CD4-positive, CD25-positive, alpha-beta regulatory T cell (primary cell): ENCODE measurements at regions not wholly inside any gene's neighbourhood (a gene's known extent, or its start where the extent isn't known, plus 50 kb on each side); places are given as distances from the start of the nearest gene placed in this dataset.

Experiments used
- ATAC-seq, 2 donors: fragments of 150-1000 bp; cut with Tn5 transposase; one replicate each; pipeline ENCODE4 v1.10.0; 2021; ENCODE audit warnings: low read depth in 2 of 2, moderate number of reproducible peaks in 2 of 2, moderate library complexity in 1 of 2
- DNase-seq, 3 donors: peaks; one replicate each; pipeline versions ENCODE4 v3.0.0 to v3.0.0-alpha.2; 2012 to 2022; ENCODE audit warnings: mixed read lengths in 1 of 3
- H3K27ac ChIP-seq: one replicate; pipeline ENCODE4 v1.7.0; 2013; ENCODE audit warnings: mild to moderate bottlenecking, low read length; ENCODE audit not compliant: insufficient read depth, poor library complexity, severe bottlenecking
- H3K27me3 ChIP-seq: one replicate; pipeline ENCODE4 v1.7.0; 2013; ENCODE audit warnings: low read length; ENCODE audit not compliant: control insufficient read depth, insufficient read depth
- H3K36me3 ChIP-seq: one replicate; pipeline ENCODE4 v1.7.0; 2013; ENCODE audit warnings: mild to moderate bottlenecking, low read length, moderate library complexity; ENCODE audit not compliant: control insufficient read depth, insufficient read depth
- H3K4me1 ChIP-seq: 2 replicates; pipeline ENCODE4 v1.7.0; 2013; ENCODE audit warnings: mild to moderate bottlenecking, low read length; ENCODE audit not compliant: insufficient read depth, control insufficient read depth, poor library complexity, severe bottlenecking
- H3K4me3 ChIP-seq: one replicate; pipeline ENCODE4 v1.7.0; 2013; ENCODE audit warnings: low read depth, mild to moderate bottlenecking, low read length, moderate library complexity
- H3K9me3 ChIP-seq, 2 experiments: 1 replicate in 1 of 2; 2 replicates in 1 of 2; pipeline ENCODE4 v1.7.0; 2013; ENCODE audit warnings: low read length in 2 of 2, mild to moderate bottlenecking in 1 of 2, moderate library complexity in 1 of 2; ENCODE audit not compliant: control insufficient read depth in 2 of 2
- H3K27ac Mint-ChIP-seq, 3 donors: one replicate each; pipeline ENCODE4 v1.8.0; 2020 to 2022; ENCODE audit warnings: mild to moderate bottlenecking in 3 of 3, mixed read lengths in 3 of 3, moderate library complexity in 2 of 3
- H3K27me3 Mint-ChIP-seq: one replicate; pipeline ENCODE4 v1.8.0; 2022; ENCODE audit warnings: mild to moderate bottlenecking, mixed read lengths
- H3K36me3 Mint-ChIP-seq: one replicate; pipeline ENCODE4 v1.8.0; 2020; ENCODE audit warnings: mixed read lengths
- H3K4me1 Mint-ChIP-seq, 4 donors: one replicate each; pipeline ENCODE4 v1.8.0; 2020 to 2022; ENCODE audit warnings: mixed read lengths in 4 of 4, mild to moderate bottlenecking in 1 of 4
- H3K4me3 Mint-ChIP-seq, 4 donors: one replicate each; pipeline ENCODE4 v1.8.0; 2020 to 2022; ENCODE audit warnings: mild to moderate bottlenecking in 4 of 4, mixed read lengths in 4 of 4, moderate library complexity in 3 of 4
- H3K9me3 Mint-ChIP-seq, 7 donors: one replicate each; pipeline ENCODE4 v1.8.0; 2020 to 2022; ENCODE audit warnings: mixed read lengths in 7 of 7, mild to moderate bottlenecking in 3 of 7, moderate library complexity in 2 of 7

DNA sequence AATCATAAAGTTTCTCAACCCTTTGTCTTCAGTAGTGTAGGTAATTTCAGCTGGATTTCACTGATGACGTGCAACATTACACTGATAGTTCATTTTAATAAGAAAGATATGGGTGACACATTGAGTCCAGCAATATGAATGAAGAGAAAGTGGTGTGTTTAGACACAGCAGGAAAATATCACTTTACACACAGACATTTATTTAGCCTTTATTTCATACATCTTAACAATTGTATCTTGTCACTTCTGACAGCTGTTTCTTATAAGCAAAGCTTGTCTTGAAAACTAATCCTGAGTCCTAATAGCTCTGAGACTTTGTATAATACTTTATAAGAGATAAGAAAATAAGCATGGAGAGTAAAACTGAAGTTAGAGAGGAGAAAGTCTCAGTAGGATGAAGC lies 720.5 kb upstream of the NUDT12 start:
- Mint-ChIP-seq H3K9me3 (peaks cover 0 to 27% (median 6%) of the 10 kb centered on the region in 7 donors), H3K27me3 (no peaks in the 10 kb centered on the region), H3K4me1 (no peaks in the 10 kb centered on the region), H3K4me3 (no peak overlapping the region), H3K36me3 (no peaks in the 10 kb centered on the region), H3K27ac (no peak overlapping the region)
- H3K27ac ChIP-seq, result no peak overlapping the region
- H3K27me3 ChIP-seq, result no peaks in the 10 kb centered on the region
- ATAC-seq (no peak), DNase-seq (no peak)
- H3K4me1 ChIP-seq, result no peaks in the 10 kb centered on the region
- no peaks in the 10 kb centered on the region for H3K36me3 ChIP-seq
- H3K4me3 ChIP-seq, result no peak overlapping the region
- peaks cover 0 to 6% of the 10 kb centered on the region in 2 experiments for H3K9me3 ChIP-seq

DNA sequence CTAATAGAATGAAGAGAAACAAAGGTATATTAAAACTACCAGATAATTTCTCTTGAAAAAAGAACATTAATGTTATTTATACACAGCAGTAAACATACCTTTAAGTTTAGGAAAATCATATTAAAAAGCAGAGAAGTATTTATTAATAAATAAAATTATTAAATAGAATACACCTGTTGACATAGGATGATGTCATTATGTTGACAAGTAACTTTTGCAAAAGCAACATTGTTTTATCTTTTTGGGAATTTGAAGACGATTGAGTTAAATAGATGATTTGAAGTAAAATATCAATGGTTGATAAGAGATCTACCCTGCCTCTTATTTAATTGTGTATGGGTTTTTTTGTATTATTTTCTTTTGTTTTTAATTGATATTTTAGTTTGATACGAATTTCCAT lies 711.1 kb upstream of the NUDT12 start:
- Histone ChIP-seq H3K9me3 (no peaks in the 10 kb centered on the region), H3K4me3 (no peak overlapping the region), H3K36me3 (no peaks in the 10 kb centered on the region), H3K27ac (no peak overlapping the region), H3K4me1 (no peaks in the 10 kb centered on the region), H3K27me3 (no peaks in the 10 kb centered on the region)
- no peak overlapping the region for H3K4me3 Mint-ChIP-seq
- no peak overlapping the region for H3K27ac Mint-ChIP-seq
- DNase-seq (no peak), ATAC-seq (no peak)
- no peaks in the 10 kb centered on the region for H3K36me3 Mint-ChIP-seq
- H3K27me3 Mint-ChIP-seq, result no peaks in the 10 kb centered on the region
- peaks cover 0 to 9% (median 6%) of the 10 kb centered on the region in 7 donors for H3K9me3 Mint-ChIP-seq
- no peaks in the 10 kb centered on the region for H3K4me1 Mint-ChIP-seq

DNA sequence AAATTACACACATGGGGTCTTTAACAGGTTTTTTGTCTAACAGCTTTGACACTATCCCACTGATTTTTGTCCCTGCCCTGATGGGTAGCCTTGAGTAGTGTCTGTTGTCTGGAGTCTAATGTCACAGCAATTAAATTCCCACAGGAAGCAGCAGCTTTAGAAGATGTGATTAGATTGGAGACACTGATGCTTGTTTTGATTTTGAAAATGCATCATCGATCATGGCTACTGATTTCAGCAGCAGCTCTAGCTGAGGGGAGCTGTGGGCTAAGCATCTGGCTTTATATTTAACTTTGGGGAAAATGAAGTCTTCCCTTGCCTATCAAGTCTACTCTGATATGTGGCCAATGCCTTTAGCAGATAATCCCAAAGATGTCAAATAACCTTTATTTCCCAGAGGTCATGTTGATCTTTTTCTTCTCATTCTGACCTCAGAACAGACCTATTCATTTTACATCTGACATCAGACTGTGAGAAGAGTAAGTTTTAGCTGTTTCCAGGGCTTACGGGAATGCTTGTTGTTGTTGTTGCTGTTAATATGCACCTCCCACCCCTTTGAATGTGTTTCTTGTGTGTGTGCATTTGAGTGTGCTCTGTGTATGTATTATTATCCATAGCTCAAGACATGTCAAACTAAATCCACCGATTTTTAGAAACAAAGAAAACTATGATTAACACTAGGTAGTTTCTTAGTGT lies 704.9 kb upstream of the NUDT12 start:
- Mint-ChIP-seq H3K36me3 (no peaks in the 10 kb centered on the region), H3K4me3 (no peak overlapping the region), H3K4me1 (no peaks in the 10 kb centered on the region), H3K9me3 (peaks cover 4 to 14% (median 6%) of the 10 kb centered on the region in 7 donors), H3K27ac (no peak overlapping the region), H3K27me3 (no peaks in the 10 kb centered on the region)
- Histone ChIP-seq H3K4me3 (no peak overlapping the region), H3K27ac (no peak overlapping the region), H3K4me1 (no peaks in the 10 kb centered on the region), H3K9me3 (no peaks in the 10 kb centered on the region), H3K36me3 (no peaks in the 10 kb centered on the region), H3K27me3 (no peaks in the 10 kb centered on the region)
- ATAC-seq (no peak), DNase-seq (no peak)

DNA sequence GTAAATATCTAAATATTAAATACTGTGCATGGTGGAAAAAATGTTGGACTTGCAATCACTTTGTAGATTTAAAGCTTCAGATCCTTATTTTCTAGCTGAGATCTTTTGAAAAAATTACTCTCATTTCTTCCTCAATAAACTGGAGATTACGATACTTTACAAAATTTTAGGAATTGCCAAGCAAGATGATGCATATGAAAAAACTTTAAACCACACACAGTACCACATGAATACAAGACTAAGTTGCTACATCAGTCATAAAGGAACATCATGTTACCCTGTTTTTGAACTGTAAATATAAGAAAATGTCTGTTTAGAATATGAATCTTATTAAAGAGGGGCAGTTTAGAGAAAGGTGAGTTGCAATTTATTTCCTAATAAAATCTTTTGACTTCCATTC lies 703.6 kb upstream of the NUDT12 start:
- peaks cover 3 to 14% (median 7%) of the 10 kb centered on the region in 7 donors for H3K9me3 Mint-ChIP-seq
- ATAC-seq, result no peak
- no peaks in the 10 kb centered on the region for H3K27me3 Mint-ChIP-seq

DNA sequence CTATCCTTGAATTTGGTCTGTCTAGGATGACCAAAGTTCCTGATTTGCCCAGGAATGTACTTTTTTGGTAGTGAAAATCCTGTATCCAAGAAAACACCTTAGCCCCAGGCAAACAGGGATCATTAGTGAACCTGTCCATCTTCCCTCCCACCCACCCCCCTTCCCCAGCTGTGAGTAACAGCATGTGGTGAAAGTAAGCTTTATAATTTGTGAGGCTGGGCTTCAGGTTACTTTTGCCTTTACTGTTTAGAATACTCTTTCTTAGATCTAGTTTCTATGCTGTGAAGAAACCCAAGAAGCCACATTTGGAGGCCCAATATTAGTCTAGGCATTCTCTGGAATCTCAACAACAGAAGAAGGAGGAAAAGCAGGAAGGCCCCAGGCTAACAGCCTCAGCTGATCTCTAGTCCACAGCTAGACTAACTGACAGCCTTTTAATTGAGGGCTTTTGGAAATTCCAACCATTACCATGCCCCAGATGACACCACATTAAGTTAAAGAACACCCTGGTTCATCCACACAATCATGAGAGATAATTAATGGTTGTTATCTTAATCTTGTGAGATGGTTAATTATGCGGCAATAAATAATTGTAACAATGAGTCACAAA lies 703.0 kb upstream of the NUDT12 start:
- Histone ChIP-seq H3K27me3 (no peaks in the 10 kb centered on the region), H3K27ac (no peak overlapping the region), H3K9me3 (no peaks in the 10 kb centered on the region), H3K4me1 (no peaks in the 10 kb centered on the region), H3K4me3 (no peak overlapping the region), H3K36me3 (no peaks in the 10 kb centered on the region)
- ATAC-seq (no peak), DNase-seq (no peak)
- H3K27me3 Mint-ChIP-seq, result no peaks in the 10 kb centered on the region
- no peaks in the 10 kb centered on the region for H3K36me3 Mint-ChIP-seq
- H3K4me1 Mint-ChIP-seq, result no peaks in the 10 kb centered on the region
- H3K9me3 Mint-ChIP-seq, result peaks cover 1 to 14% (median 7%) of the 10 kb centered on the region in 7 donors
- H3K4me3 Mint-ChIP-seq, result no peak overlapping the region
- H3K27ac Mint-ChIP-seq, result no peak overlapping the region

More for the DNA sequence above, 703.6 kb upstream of the NUDT12 start:
- Mint-ChIP-seq H3K27ac (no peak overlapping the region), H3K4me3 (no peak overlapping the region), H3K4me1 (no peaks in the 10 kb centered on the region), H3K36me3 (no peaks in the 10 kb centered on the region)
- no peak for DNase-seq
- Histone ChIP-seq H3K36me3 (no peaks in the 10 kb centered on the region), H3K4me3 (no peak overlapping the region), H3K27ac (no peak overlapping the region), H3K27me3 (no peaks in the 10 kb centered on the region), H3K9me3 (no peaks in the 10 kb centered on the region), H3K4me1 (no peaks in the 10 kb centered on the region)

DNA sequence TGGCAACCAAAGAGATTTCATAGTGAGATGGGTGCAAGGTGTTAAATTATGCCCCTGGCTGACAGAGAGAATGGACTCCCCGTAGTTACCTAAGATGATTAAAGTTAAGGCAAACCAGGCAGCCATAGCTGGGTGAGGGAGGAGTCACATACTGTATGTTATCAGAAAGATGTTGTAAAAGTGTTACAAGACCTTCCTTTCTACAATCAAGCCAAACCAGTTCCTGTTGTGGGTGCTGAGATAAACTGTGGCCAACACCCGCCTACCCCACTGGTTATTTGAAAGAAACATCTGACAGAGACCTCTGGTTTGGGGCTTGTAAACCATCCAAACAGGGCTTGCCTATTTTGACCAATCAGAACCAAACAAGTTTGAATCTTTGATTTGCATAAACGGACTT lies 684.7 kb upstream of the NUDT12 start:
- no peak for ATAC-seq
- H3K4me1 ChIP-seq, result no peaks in the 10 kb centered on the region
- no peaks in the 10 kb centered on the region for H3K4me1 Mint-ChIP-seq

DNA sequence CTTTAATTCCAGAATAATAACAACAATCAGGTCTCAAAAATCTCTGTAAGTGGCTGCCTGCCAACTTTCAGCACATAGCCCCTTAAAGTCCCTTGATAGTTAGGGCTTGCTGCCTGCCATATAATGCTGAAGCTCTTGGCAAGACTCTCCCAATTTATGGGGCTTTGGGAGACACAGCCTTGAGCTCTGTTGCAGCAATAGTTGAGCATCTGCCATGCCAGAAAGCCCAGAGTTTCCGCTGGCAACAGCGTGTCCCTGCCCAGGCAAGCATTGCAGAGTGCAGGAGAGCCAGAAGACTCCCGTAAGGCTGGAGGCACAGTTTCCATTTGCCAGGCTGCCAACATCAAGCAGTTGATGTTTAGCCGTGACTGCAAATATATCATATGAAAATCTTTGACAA lies 678.5 kb upstream of the NUDT12 start:
- no peaks in the 10 kb centered on the region for H3K36me3 ChIP-seq
- no peak overlapping the region for H3K27ac ChIP-seq
- no peak for DNase-seq

More for the DNA sequence above, 684.7 kb upstream of the NUDT12 start:
- H3K36me3 Mint-ChIP-seq, result no peaks in the 10 kb centered on the region
- Histone ChIP-seq H3K27me3 (no peaks in the 10 kb centered on the region), H3K27ac (no peak overlapping the region), H3K4me3 (no peak overlapping the region), H3K36me3 (no peaks in the 10 kb centered on the region), H3K9me3 (no peaks in the 10 kb centered on the region)
- H3K27me3 Mint-ChIP-seq, result no peaks in the 10 kb centered on the region
- peaks cover 3 to 23% (median 8%) of the 10 kb centered on the region in 7 donors for H3K9me3 Mint-ChIP-seq
- H3K4me3 Mint-ChIP-seq, result no peak overlapping the region
- DNase-seq, result no peak
- H3K27ac Mint-ChIP-seq, result no peak overlapping the region

DNA sequence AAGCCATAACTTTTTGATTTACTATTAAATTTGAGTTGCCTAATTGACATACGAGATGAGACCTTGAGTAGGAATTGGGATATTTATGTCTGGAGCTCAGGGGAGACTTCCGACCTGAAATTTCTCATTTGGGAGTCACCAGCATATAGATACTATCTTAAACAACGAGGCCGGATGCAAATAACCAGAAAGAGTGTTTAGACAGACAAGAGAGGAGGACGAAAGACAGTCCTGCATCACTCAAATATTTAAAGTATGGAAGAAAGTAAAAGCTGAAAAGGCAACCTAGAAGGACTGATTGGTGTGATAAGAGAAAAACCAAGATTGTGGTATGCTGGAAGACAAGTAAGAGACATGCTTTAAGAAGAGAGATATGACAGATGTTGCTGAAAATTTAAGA lies 675.0 kb upstream of the NUDT12 start:
- H3K4me1 ChIP-seq, result no peaks in the 10 kb centered on the region
- Mint-ChIP-seq H3K9me3 (peaks cover 0 to 6% (median 0%) of the 10 kb centered on the region in 7 donors), H3K4me1 (no peaks in the 10 kb centered on the region), H3K27me3 (no peaks in the 10 kb centered on the region), H3K4me3 (no peak overlapping the region), H3K27ac (no peak overlapping the region), H3K36me3 (no peaks in the 10 kb centered on the region)
- H3K36me3 ChIP-seq, result no peaks in the 10 kb centered on the region
- H3K4me3 ChIP-seq, result no peak overlapping the region
- H3K27me3 ChIP-seq, result no peaks in the 10 kb centered on the region
- no peak overlapping the region for H3K27ac ChIP-seq
- DNase-seq, result no peak
- no peaks in the 10 kb centered on the region for H3K9me3 ChIP-seq
- no peak for ATAC-seq

More for the DNA sequence above, 678.5 kb upstream of the NUDT12 start:
- no peaks in the 10 kb centered on the region for H3K4me1 ChIP-seq
- Mint-ChIP-seq H3K27me3 (no peaks in the 10 kb centered on the region), H3K4me3 (no peak overlapping the region), H3K27ac (no peak overlapping the region), H3K9me3 (peaks cover 0 to 8% (median 2%) of the 10 kb centered on the region in 7 donors), H3K4me1 (no peaks in the 10 kb centered on the region), H3K36me3 (no peaks in the 10 kb centered on the region)
- no peaks in the 10 kb centered on the region for H3K9me3 ChIP-seq
- no peak overlapping the region for H3K4me3 ChIP-seq
- H3K27me3 ChIP-seq, result no peaks in the 10 kb centered on the region
- no peak for ATAC-seq
